Heart left ventricle (tissue), 13 donors: ENCODE measurements at regions not wholly inside any gene's neighbourhood (a gene's known extent, or its start where the extent isn't known, plus 50 kb on each side); places are given as distances from the start of the nearest gene placed in this dataset.

Source experiments
- POLR2A ChIP-seq, 2 donors: fragments of 450-650 bp; IDR thresholded peaks; one replicate each; pipeline ENCODE4 v1.6.1; 2017; ENCODE audit warnings: antibody characterized with exemption in 2 of 2, mild to moderate bottlenecking in 2 of 2, moderate library complexity in 2 of 2
- TF ChIP-seq, protein P1 (sequence below), 12 donors: fragments of 200-600 bp; sonication (generic) in 4 of 12; IDR thresholded peaks; one replicate each; pipeline versions ENCODE4 v1.5.0 to v1.8.0; 2018 to 2022; ENCODE audit warnings: antibody characterized with exemption in 12 of 12, mild to moderate bottlenecking in 5 of 12
- donor health status: ischemic (EF 13 %, LVEDD 7.1; RV severe dilation, severe dysfunction).
- donor health status: DM: no; HTN: yes; CAD: no.
- donor health status: DM: no; HTN: no; CAD: no.
- donor health status: ischemic (EF 25% LVEDD 6.9; RV normal size, moderate dysfunction).
- donor health status: ischemic (EF 25% LVEDD 5.7; RV mildly dilated, moderate dysfunction).
- donor health status: ischemic (EF 35%, LVEDD 5.7; RV mildly dilated, moderate dysfunction).
- donor health status: nonischemic (EF 11% LVEDD 7.7; RV severe dilation, severe dysfunction).
- donor health status: DM: yes; HTN: yes; CAD: no.
- donor health status: PGD.
- donor health status: ischemic (EF 29% LVEDD 5.4; RV normal size, mild dysfunction).
- donor health status: nonischemic (EF 23%, LVEDD 6.1; RV moderate dilation, normal function).

DNA sequence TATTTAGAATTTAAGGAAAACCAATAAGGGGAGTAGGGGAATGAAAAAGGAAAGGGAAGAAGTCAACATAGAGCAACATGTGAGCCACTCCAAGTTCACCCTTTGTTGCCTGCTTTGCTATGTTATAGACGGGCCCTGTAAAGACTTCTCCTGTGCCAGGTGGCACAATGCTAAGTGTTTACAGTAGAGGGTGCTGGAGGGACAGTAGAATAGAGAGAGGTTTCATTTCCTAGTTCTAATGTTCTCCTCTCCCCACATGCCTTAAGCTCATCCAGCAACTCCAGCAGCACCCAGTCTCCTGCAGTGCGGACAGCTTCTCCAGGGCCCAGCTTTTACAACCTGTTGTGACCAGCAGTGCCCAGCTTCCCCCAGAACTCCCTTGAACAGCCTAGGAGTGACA lies 468.0 kb downstream of the HS3ST3B1 start:
- TF ChIP-seq, protein P1, sequence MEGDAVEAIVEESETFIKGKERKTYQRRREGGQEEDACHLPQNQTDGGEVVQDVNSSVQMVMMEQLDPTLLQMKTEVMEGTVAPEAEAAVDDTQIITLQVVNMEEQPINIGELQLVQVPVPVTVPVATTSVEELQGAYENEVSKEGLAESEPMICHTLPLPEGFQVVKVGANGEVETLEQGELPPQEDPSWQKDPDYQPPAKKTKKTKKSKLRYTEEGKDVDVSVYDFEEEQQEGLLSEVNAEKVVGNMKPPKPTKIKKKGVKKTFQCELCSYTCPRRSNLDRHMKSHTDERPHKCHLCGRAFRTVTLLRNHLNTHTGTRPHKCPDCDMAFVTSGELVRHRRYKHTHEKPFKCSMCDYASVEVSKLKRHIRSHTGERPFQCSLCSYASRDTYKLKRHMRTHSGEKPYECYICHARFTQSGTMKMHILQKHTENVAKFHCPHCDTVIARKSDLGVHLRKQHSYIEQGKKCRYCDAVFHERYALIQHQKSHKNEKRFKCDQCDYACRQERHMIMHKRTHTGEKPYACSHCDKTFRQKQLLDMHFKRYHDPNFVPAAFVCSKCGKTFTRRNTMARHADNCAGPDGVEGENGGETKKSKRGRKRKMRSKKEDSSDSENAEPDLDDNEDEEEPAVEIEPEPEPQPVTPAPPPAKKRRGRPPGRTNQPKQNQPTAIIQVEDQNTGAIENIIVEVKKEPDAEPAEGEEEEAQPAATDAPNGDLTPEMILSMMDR (IDR thresholded peaks at IDR 0.05): no peak
- no peak for TF ChIP-seq POLR2A (IDR thresholded peaks at IDR 0.05)
